Panc1 (cell line): ENCODE measurements at regions not wholly inside any gene's neighbourhood (a gene's known extent, or its start where the extent isn't known, plus 50 kb on each side); places are given as distances from the start of the nearest gene placed in this dataset.

Experiments used
- ATAC-seq: fragments of 200-7000 bp; cut with Tn5 transposase; 2 replicates; pipeline ENCODE4 v1.9.1; 2020; ENCODE audit warnings: mild to moderate bottlenecking, moderate library complexity
- BruUV-seq: library from RNA; stranded (reverse); fragments of 400-500 nt; replicated peaks from 2 replicates; lab custom pipeline; 2021; lab: Mats Ljungman, UMichigan
- CTCF ChIA-PET: fragments of 300-600 bp; sonication (Branson Sonifier 250); formaldehyde crosslinking; loops from one replicate; lab custom pipeline; 2022; ENCODE audit warnings: antibody characterized with exemption; lab: Charles Lee
- POLR2A ChIA-PET: fragments of 300-600 bp; sonication (Branson Sonifier 250); formaldehyde crosslinking; loops from one replicate; lab custom pipeline; 2022; ENCODE audit warnings: antibody characterized with exemption; lab: Charles Lee
- DNase-seq: peaks from one replicate; pipeline ENCODE4 v3.0.0-alpha.2; 2010; ENCODE audit warnings: low read depth, low spot score
- H3K27ac ChIP-seq: 2 replicates; pipeline ENCODE4 v1.5.1; 2011; ENCODE audit warnings: mild to moderate bottlenecking, low read length, inconsistent platforms
- H3K27me3 ChIP-seq: fragments of 200-500 bp; sonication (Bioruptor generic); 2 replicates; pipeline ENCODE4 v1.6.0; 2014; ENCODE audit warnings: low read length, inconsistent platforms; ENCODE audit not compliant: control insufficient read depth, insufficient read depth
- H3K36me3 ChIP-seq: fragments of 200-500 bp; sonication (Bioruptor generic); 2 replicates; pipeline ENCODE4 v1.5.1; 2014; ENCODE audit warnings: inconsistent platforms, mild to moderate bottlenecking, low read length, moderate library complexity; ENCODE audit not compliant: control insufficient read depth, insufficient read depth
- H3K4me1 ChIP-seq: 2 replicates; pipeline ENCODE4 v1.5.1; 2011; ENCODE audit warnings: inconsistent platforms, mild to moderate bottlenecking, low read length, moderate library complexity; ENCODE audit not compliant: control insufficient read depth, insufficient read depth
- H3K4me3 ChIP-seq, 2 experiments: 2 replicates each; pipeline ENCODE4 v1.5.1; 2011 to 2012; ENCODE audit warnings: low read depth in 2 of 2, low read length in 2 of 2, mild to moderate bottlenecking in 2 of 2, inconsistent platforms in 1 of 2, moderate library complexity in 1 of 2
- H3K9me3 ChIP-seq: fragments of 200-500 bp; sonication (Bioruptor generic); 2 replicates; pipeline ENCODE4 v1.5.1; 2014; ENCODE audit warnings: low read depth, mild to moderate bottlenecking, inconsistent platforms, low read length, moderate library complexity; ENCODE audit not compliant: control insufficient read depth, insufficient read depth
- CTCF ChIP-seq: fragments of 450-650 bp; IDR thresholded peaks from 2 replicates; pipeline ENCODE4 v1.5.1; 2017; ENCODE audit warnings: mild to moderate bottlenecking
- POLR2AphosphoS5 ChIP-seq: IDR thresholded peaks from 2 replicates; pipeline ENCODE4 v1.6.1; 2012; ENCODE audit warnings: mild to moderate bottlenecking, low read depth, low read length, moderate library complexity
- REST ChIP-seq, 2 experiments: IDR thresholded peaks; 2 replicates each; pipeline ENCODE4 v1.6.1; 2011 to 2012; ENCODE audit warnings: low read depth in 2 of 2, control low read depth in 1 of 2, low read length in 1 of 2, mild to moderate bottlenecking in 1 of 2, moderate library complexity in 1 of 2; ENCODE audit not compliant: insufficient read depth in 1 of 2
- SIN3A ChIP-seq: IDR thresholded peaks from 2 replicates; pipeline ENCODE4 v1.6.1; 2012; ENCODE audit warnings: low read depth, mild to moderate bottlenecking, low read length, moderate library complexity, borderline replicate concordance; ENCODE audit not compliant: insufficient read depth
- TCF7L2 ChIP-seq: IDR thresholded peaks from 2 replicates; pipeline ENCODE4 v1.6.1; 2011; ENCODE audit warnings: mild to moderate bottlenecking, low read depth, low read length, inconsistent platforms
- in situ Hi-C: cut with HindIII; loops from 2 replicates; pipeline ENCODE4 v1.10.0; 2016; ENCODE audit warnings: low sequenced_read_pairs, low pct_unique_long_range_greater_than_20kb
- intact Hi-C: fragments of 100-400 bp; cut with micrococcal nuclease; formaldehyde crosslinking; loops from one replicate; pipeline ENCODE4 v1.10.0; 2022; ENCODE audit not compliant: unreplicated experiment

GRCh38 chr15:49706805-49707204 lies 86.0 kb downstream of the DTWD1 start:
- TF ChIP-seq SIN3A (no peak), CTCF (no peak), TCF7L2 (no peak), REST (IDR thresholded peaks at IDR 0.05; ENCODE audit: insufficient read depth in 1 of 2, low read depth in 2 of 2, low read length in 1 of 2) (no peak), POLR2AphosphoS5 (no peak)
- BruUV-seq: no TSS peak
- H3K9me3 ChIP-seq: peaks cover 6% of the 10 kb centered on the region; the same call in 1 of the 2 replicates
- in situ Hi-C loops (no loop called here), intact Hi-C loops (no loop called here)
- no peak overlapping the region for H3K27ac ChIP-seq
- CTCF ChIA-PET: no interaction called here
- DNase-seq (no peak), ATAC-seq (no peak)
- H3K36me3 ChIP-seq: no peaks in the 10 kb centered on the region
- H3K4me3 ChIP-seq: no peak overlapping the region
- POLR2A ChIA-PET: no interaction called here
- H3K27me3 ChIP-seq: no peaks in the 10 kb centered on the region
- H3K4me1 ChIP-seq: no peaks in the 10 kb centered on the region

GRCh38 chr15:49707598-49707997 lies 86.8 kb downstream of the DTWD1 start:
- no peak for ATAC-seq
- CTCF ChIA-PET: no interaction called here
- no peaks in the 10 kb centered on the region for H3K27me3 ChIP-seq
- TF ChIP-seq REST (IDR thresholded peaks at IDR 0.05; ENCODE audit: insufficient read depth in 1 of 2, low read depth in 2 of 2, low read length in 1 of 2) (no peak), CTCF (no peak), TCF7L2 (no peak), SIN3A (no peak), POLR2AphosphoS5 (no peak)
- in situ Hi-C loops (no loop called here), intact Hi-C loops (no loop called here)
- H3K4me3 ChIP-seq: no peak overlapping the region
- H3K27ac ChIP-seq: no peak overlapping the region
- H3K36me3 ChIP-seq: no peaks in the 10 kb centered on the region
- DNase-seq: no peak
- H3K4me1 ChIP-seq: no peaks in the 10 kb centered on the region
- H3K9me3 ChIP-seq: peaks cover 6% of the 10 kb centered on the region; the same call in 1 of the 2 replicates
- POLR2A ChIA-PET: no interaction called here
- no TSS peak for BruUV-seq
